GM10248 (cell line): ENCODE measurements at regions not wholly inside any gene's neighbourhood (a gene's known extent, or its start where the extent isn't known, plus 50 kb on each side); places are given as distances from the start of the nearest gene placed in this dataset.

Source experiments
- CTCF ChIA-PET: fragments of 300-600 bp; sonication (Branson Sonifier 250); formaldehyde crosslinking; extraction: SDS; loops from one replicate; lab custom pipeline; 2021; ENCODE audit warnings: antibody characterized with exemption; lab: Yijun Ruan, JAX
- POLR2A ChIA-PET: fragments of 350-650 bp; sonication (Branson Sonifier 250); formaldehyde crosslinking; extraction: SDS; loops from one replicate; lab custom pipeline; 2020; ENCODE audit warnings: antibody characterized with exemption; lab: Yijun Ruan, JAX
- DNase-seq: peaks from one replicate; pipeline ENCODE4 v3.0.0; 2012; ENCODE audit errors: extremely low spot score
- TF ChIP-seq, protein P1 (sequence below): IDR thresholded peaks from 2 replicates; pipeline ENCODE4 v1.5.1; 2012; ENCODE audit warnings: mild to moderate bottlenecking, low read depth; ENCODE audit errors: extremely low read depth, missing control alignments, control extremely low read depth

DNA sequence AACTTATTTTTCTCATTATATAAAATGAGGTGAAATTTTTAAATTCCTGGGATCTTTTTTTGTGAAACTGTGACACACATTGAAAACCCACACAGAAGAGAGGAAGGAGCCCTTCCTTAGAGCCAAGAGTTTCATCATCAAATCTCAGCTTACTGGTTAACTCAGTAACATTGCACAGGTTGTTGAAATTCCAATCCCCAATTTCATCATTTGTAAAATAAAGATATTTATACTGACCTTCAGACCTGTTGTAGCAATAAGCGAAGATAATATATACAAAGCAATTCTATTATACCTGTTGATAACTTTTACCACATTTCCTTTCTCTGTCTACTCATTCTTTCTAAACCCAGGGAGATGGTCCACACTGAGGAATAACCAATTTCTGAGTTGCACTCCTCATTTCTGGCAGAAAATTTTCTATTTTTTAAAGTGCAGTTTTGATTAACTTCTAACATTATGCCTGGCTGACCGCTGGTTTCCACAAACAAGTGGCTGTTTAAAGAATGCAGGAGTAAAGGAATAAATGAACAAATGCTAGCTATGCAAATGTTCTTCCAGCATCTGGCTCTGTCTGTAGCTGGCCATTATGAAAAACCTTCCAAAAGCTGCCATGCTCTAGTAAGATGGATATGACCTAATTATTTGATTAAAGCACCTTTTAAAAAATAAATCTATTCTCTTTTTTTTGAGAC, 105.7 kb upstream of the LINC00305 start:
- TF ChIP-seq, protein P1, sequence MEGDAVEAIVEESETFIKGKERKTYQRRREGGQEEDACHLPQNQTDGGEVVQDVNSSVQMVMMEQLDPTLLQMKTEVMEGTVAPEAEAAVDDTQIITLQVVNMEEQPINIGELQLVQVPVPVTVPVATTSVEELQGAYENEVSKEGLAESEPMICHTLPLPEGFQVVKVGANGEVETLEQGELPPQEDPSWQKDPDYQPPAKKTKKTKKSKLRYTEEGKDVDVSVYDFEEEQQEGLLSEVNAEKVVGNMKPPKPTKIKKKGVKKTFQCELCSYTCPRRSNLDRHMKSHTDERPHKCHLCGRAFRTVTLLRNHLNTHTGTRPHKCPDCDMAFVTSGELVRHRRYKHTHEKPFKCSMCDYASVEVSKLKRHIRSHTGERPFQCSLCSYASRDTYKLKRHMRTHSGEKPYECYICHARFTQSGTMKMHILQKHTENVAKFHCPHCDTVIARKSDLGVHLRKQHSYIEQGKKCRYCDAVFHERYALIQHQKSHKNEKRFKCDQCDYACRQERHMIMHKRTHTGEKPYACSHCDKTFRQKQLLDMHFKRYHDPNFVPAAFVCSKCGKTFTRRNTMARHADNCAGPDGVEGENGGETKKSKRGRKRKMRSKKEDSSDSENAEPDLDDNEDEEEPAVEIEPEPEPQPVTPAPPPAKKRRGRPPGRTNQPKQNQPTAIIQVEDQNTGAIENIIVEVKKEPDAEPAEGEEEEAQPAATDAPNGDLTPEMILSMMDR = no peak
- POLR2A ChIA-PET = no interaction called here
- CTCF ChIA-PET = interaction anchor here (1.2 kb wide), 1 partner anchor 18 kb away, joined by 3 read pairs; no protein-coding TSS in a partner anchor

DNA sequence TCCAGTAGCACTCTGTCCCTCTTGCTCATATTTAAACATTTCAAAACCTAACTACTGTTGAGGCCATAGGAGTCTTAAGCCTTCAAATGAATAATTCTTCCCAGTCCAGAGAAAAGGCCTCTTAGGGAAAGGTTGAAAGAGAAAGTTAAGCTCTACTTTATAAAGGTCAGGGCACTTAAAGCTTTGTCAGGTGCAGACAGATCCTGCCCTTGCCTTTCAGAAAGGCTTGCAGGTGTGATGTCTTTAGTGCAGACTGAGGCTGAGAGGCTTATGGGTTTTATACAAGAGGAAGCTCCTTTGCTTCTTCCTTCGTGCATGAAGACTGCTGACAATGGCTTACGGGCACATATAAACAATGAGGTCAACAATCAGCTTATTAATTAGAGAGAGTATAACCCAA, 105.0 kb upstream of the LINC00305 start:
- CTCF ChIA-PET = interaction anchor here (1.2 to 1.3 kb wide), 2 partner anchors 11 to 18 kb away, joined by 3 to 4 read pairs; no protein-coding TSS in a partner anchor
- DNase-seq = no peak
- TF ChIP-seq, protein P1 = no peak
- POLR2A ChIA-PET = no interaction called here

More for the DNA sequence above, 105.7 kb upstream of the LINC00305 start:
- DNase-seq = no peak

DNA sequence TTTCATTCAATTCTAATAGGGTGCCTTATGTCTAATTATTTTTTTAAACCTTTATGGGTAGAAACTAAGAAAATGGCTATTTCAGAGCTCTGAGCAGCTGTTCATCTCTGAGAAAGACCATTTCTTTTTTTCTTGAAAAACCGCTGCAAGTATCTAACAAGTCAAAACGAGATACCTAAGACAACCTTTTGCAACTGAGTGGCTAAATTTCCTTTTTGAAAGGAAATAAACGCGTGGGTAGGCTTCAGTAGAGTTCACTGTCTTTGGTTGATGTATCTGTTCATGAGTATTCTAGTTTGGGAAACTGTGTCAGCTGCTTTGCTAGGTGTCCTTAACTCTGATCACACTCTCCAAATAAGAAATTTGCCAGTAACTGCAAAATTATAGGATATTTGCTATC, 104.3 kb upstream of the LINC00305 start:
- ChIA-PET POLR2A (no interaction called here), CTCF (interaction anchor here (1.2 to 1.3 kb wide), 2 partner anchors 11 to 19 kb away, joined by 3 to 4 read pairs; no protein-coding TSS in a partner anchor)
- no peak for DNase-seq
- TF ChIP-seq, protein P1 = no peak

DNA sequence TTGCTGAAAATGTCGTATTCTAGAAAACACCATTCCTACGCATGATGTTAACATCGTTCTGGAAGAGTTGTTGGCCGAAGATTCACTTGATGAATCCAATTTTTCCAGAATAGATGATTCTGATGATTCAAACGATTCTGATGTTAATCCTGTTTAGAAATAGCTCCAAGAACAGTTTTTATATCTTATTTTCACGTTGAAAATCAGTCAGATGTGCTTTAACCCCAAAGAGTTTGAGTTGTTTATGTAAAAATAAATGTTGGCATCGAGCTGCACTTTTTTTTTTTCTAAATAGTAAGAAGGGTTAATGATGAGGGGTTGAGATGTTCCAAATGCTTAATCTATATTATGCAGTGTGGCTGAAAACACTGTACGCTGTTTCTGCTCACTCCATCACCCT, 99.9 kb upstream of the LINC00305 start:
- TF ChIP-seq, protein P1 = no peak
- POLR2A ChIA-PET = no interaction called here
- CTCF ChIA-PET = no interaction called here
- DNase-seq = no peak

DNA sequence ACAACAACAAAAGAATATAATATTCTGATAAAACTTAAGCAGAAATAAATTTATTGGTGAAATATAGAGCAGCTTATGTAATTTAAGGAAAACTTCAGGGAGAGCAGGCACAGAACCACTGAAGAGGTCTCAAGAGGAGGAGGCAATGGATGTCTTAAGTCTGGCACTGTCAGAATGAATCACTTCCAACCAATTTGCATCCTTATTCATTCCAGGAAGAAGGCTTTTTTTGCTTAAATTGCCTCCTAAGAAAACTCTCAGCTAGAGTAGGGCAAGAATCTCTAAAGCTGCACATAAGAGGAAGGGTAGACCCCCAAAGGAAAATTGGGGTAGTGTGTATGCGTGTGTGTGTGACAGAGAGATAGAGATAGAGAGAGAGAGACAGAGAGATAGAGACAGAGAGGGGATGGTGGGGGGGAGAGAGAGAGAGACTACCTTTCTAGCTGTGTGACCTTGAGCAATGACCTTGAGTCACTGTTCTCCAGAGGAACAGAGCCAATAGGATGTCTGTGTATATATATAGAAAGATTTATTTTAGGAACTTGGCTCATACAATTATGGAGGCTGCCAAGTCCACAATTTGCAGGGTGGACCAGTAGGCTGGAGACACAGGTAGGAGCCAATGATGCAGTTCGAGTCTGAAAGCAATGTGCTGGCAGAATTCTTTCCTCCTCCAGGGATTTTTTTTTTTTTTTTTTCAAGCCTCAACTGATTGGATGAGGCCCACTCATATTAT, 96.4 kb upstream of the LINC00305 start:
- POLR2A ChIA-PET = no interaction called here
- CTCF ChIA-PET = interaction anchor here (0.8 to 1.2 kb wide), 2 partner anchors 9 to 164 kb away, joined by 3 to 4 read pairs; no protein-coding TSS in a partner anchor
- DNase-seq = no peak
- TF ChIP-seq, protein P1 = no peak

DNA sequence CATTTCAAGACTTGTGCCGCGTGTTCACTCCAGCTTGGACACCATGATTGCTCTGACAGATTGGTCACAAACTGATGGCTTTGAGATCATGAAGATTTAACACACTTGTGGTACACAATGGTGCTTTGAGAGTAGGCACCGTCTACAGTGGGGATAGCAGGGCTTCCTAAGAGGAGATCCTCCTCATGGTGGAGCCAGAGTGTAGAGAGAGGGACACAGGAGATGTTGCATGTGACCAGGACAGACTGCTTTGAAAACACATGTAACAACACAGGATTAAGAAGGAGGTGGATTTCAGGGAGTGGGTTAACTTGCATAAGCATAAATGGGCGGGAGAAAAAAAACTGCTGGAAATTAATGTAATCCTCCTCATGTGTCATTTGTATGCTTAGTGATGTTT, 95.7 kb upstream of the LINC00305 start:
- DNase-seq = no peak
- ChIA-PET CTCF (interaction anchor here (0.8 to 1.2 kb wide), 3 partner anchors 8 to 165 kb away, joined by 3 to 4 read pairs (median 3); no protein-coding TSS in a partner anchor), POLR2A (no interaction called here)
- TF ChIP-seq, protein P1 = no peak
